Endothelial cell of umbilical vein (primary cell): ENCODE measurements at regions not wholly inside any gene's neighbourhood (a gene's known extent, or its start where the extent isn't known, plus 50 kb on each side); places are given as distances from the start of the nearest gene placed in this dataset.

Experiments
- BruUV-seq: library from RNA; stranded (reverse); fragments of 400-500 nt; replicated peaks from 2 replicates; lab custom pipeline; 2021; lab: Mats Ljungman, UMichigan
- CTCF ChIA-PET: fragments of 300-600, 350-600 bp; sonication (Branson Sonifier 250); formaldehyde crosslinking; loops from one replicate; lab custom pipeline; 2021; ENCODE audit warnings: antibody characterized with exemption, inconsistent platforms; lab: Charles Lee
- POLR2A ChIA-PET: fragments of 300-600, 350-600 bp; sonication (Branson Sonifier 250); formaldehyde crosslinking; loops from one replicate; lab custom pipeline; 2021; ENCODE audit warnings: antibody characterized with exemption, inconsistent platforms; lab: Charles Lee
- DNase-seq: peaks from one replicate; pipeline ENCODE4 v3.0.0-alpha.2; 2011; ENCODE audit warnings: low read depth, low spot score
- FAIRE-seq: peaks from 2 replicates; lab custom pipeline; 2011; peaks lifted over from hg19 to GRCh38; lab: Jason Lieb, UNC
- H2AFZ ChIP-seq: 2 replicates; pipeline ENCODE4 v1.6.0; 2012; ENCODE audit warnings: low read depth, low read length, control low read depth, inconsistent platforms
- H3K27ac ChIP-seq: 2 replicates; pipeline ENCODE4 v1.5.1; 2011; ENCODE audit warnings: low read depth, mild to moderate bottlenecking, control low read depth, low read length, moderate library complexity; ENCODE audit not compliant: insufficient read depth
- H3K27me3 ChIP-seq, 2 experiments: 2 replicates each; pipeline versions ENCODE4 v1.6.0 to v1.6.1; 2011; ENCODE audit warnings: low read length in 2 of 2, mixed read lengths in 1 of 2; ENCODE audit not compliant: control insufficient read depth in 2 of 2, insufficient read depth in 2 of 2
- H3K36me3 ChIP-seq, 2 experiments: 2 replicates in 1 of 2; 3 replicates in 1 of 2; pipeline ENCODE4 v1.5.1; 2011; ENCODE audit warnings: low read length in 2 of 2, mild to moderate bottlenecking in 1 of 2, moderate library complexity in 1 of 2; ENCODE audit not compliant: control insufficient read depth in 2 of 2, insufficient read depth in 2 of 2; ENCODE audit errors: extremely low read depth in 1 of 2
- H3K4me1 ChIP-seq: 3 replicates; pipeline ENCODE4 v1.5.1; 2011; ENCODE audit warnings: mild to moderate bottlenecking, low read length; ENCODE audit not compliant: control insufficient read depth, insufficient read depth; ENCODE audit errors: extremely low read depth
- H3K4me2 ChIP-seq: 2 replicates; pipeline ENCODE4 v1.6.1; 2011; ENCODE audit warnings: low read length, control low read depth, mixed read lengths; ENCODE audit not compliant: insufficient read depth
- H3K4me3 ChIP-seq, 3 experiments: fragments of 200-600 bp in 1 of 3; sonication (generic), shearing (Covaris generic) in 1 of 3; replicated peaks in 1 of 3; 2 replicates each; pipeline ENCODE4 v1.5.1; 2011 to 2016; ENCODE audit warnings: control low read depth in 3 of 3, low read length in 3 of 3, mild to moderate bottlenecking in 2 of 3, inconsistent platforms in 1 of 3, low read depth in 1 of 3, moderate library complexity in 1 of 3; ENCODE audit not compliant: insufficient read depth in 1 of 3
- H3K79me2 ChIP-seq: 2 replicates; pipeline ENCODE4 v1.6.0; 2012; ENCODE audit warnings: low read length, inconsistent platforms; ENCODE audit not compliant: control insufficient read depth, insufficient read depth
- H3K9ac ChIP-seq: replicated peaks from 2 replicates; pipeline ENCODE3; 2011; ENCODE audit warnings: low read length, control low read depth; ENCODE audit not compliant: insufficient read depth; ENCODE audit errors: extremely low read depth
- H3K9me1 ChIP-seq: replicated peaks from 3 replicates; pipeline ENCODE4 v1.6.0; 2011; ENCODE audit warnings: mild to moderate bottlenecking, low read length; ENCODE audit not compliant: control insufficient read depth, insufficient read depth; ENCODE audit errors: extremely low read depth
- H3K9me3 ChIP-seq: replicated peaks from 2 replicates; pipeline ENCODE4 v1.5.1; 2012; ENCODE audit warnings: low read length, inconsistent platforms; ENCODE audit not compliant: control insufficient read depth, insufficient read depth
- H4K20me1 ChIP-seq: replicated peaks from 2 replicates; pipeline ENCODE3; 2011; ENCODE audit warnings: mild to moderate bottlenecking, low read length; ENCODE audit not compliant: control insufficient read depth, insufficient read depth; ENCODE audit errors: extremely low read depth
- EZH2 ChIP-seq: IDR thresholded peaks from 2 replicates; pipeline ENCODE4 v1.6.1; 2012; ENCODE audit warnings: borderline replicate concordance, low read depth, mild to moderate bottlenecking, moderate library complexity, low read length, inconsistent platforms; ENCODE audit not compliant: severe bottlenecking
- FOS ChIP-seq: IDR thresholded peaks from 2 replicates; pipeline ENCODE4 v1.6.1; 2011; ENCODE audit warnings: mild to moderate bottlenecking, low read length, moderate library complexity, borderline replicate concordance; ENCODE audit not compliant: insufficient read depth
- GATA2 ChIP-seq: IDR thresholded peaks from 2 replicates; pipeline ENCODE4 v1.7.0; 2011; ENCODE audit warnings: low read depth, mild to moderate bottlenecking, moderate library complexity, mixed read lengths, low read length; ENCODE audit not compliant: insufficient read length, insufficient read depth
- JUN ChIP-seq: IDR thresholded peaks from 2 replicates; pipeline ENCODE4 v1.6.1; 2011; ENCODE audit warnings: borderline replicate concordance, low read depth; ENCODE audit not compliant: insufficient read length, insufficient read depth
- MYC ChIP-seq: IDR thresholded peaks from one replicate; pipeline ENCODE4 v1.6.1; 2011; ENCODE audit warnings: mild to moderate bottlenecking, low read depth, low read length
- POLR2A ChIP-seq: IDR thresholded peaks from 2 replicates; pipeline ENCODE4 v1.6.1; 2012; ENCODE audit warnings: low read depth, mild to moderate bottlenecking, control low read depth, low read length
- POLR2AphosphoS5 ChIP-seq: IDR thresholded peaks from 2 replicates; pipeline ENCODE4 v1.6.1; 2012; ENCODE audit warnings: low read depth, mild to moderate bottlenecking, control low read depth, low read length, moderate library complexity; ENCODE audit not compliant: insufficient read depth
- dilution Hi-C: fragments of 300-500 bp; cut with MboI; formaldehyde crosslinking; loops from one replicate; pipeline ENCODE4 v1.15.0; 2019; ENCODE audit warnings: low sequenced_read_pairs; ENCODE audit not compliant: extremely low pct_ligation_motif_present
- intact Hi-C: fragments of 100-400 bp; cut with micrococcal nuclease; formaldehyde crosslinking; loops from one replicate; pipeline ENCODE4 v1.10.0; 2022
- TF ChIP-seq, protein P1 (sequence below), 2 donors: IDR thresholded peaks; 1 replicate in 1 of 2; 2 replicates in 1 of 2; pipeline ENCODE4 v1.5.1; 2011; ENCODE audit warnings: low read length in 2 of 2, mild to moderate bottlenecking in 2 of 2, moderate library complexity in 2 of 2, control low read depth in 1 of 2, inconsistent platforms in 1 of 2, low read depth in 1 of 2; ENCODE audit not compliant: insufficient read depth in 1 of 2; ENCODE audit errors: extremely low read depth in 1 of 2
- TF ChIP-seq, protein P2 (sequence below): IDR thresholded peaks from 2 replicates; pipeline ENCODE4 v1.6.1; 2011; ENCODE audit not compliant: insufficient read depth, insufficient read length

DNA sequence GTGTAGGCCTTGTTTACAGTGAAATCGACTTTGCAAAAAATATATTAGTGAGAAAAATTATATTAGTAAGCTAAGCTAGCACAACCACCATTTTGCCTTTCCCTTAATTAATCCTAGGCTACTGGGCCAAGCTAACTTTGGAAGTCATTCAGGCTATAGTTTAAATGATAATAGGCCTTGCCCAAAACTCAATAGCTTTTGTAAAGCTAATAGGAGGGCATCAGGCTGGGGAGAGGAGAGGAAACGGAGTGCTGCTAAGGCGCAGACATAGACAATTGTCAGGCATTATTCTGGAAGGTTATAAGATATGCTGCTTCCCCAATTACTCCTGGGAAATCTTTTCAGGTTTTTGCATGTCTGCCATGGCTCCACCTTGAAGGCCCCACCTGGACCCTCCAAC, 1286.0 kb downstream of the NSUN3 start:
- no peaks in the 10 kb centered on the region for H3K79me2 ChIP-seq
- BruUV-seq = no TSS peak
- dilution Hi-C loops (no loop called here), intact Hi-C loops (no loop called here)
- no peak for TF ChIP-seq POLR2A
- H3K9ac ChIP-seq = no peak overlapping the region
- H3K36me3 ChIP-seq = no peaks in the 10 kb centered on the region
- FAIRE-seq = no peak
- H3K27ac ChIP-seq = no peak overlapping the region
- CTCF ChIA-PET = no interaction called here
- peaks cover 2% of the 10 kb centered on the region for H3K9me3 ChIP-seq
- DNase-seq = no peak
- H3K4me3 ChIP-seq = no peak overlapping the region
- no peaks in the 10 kb centered on the region for H3K9me1 ChIP-seq
- H2AFZ ChIP-seq = no peak overlapping the region
- no peaks in the 10 kb centered on the region for H4K20me1 ChIP-seq
- H3K4me1 ChIP-seq = no peaks in the 10 kb centered on the region
- POLR2A ChIA-PET = no interaction called here
- no peaks in the 10 kb centered on the region for H3K27me3 ChIP-seq
- H3K4me2 ChIP-seq = no peak overlapping the region

DNA sequence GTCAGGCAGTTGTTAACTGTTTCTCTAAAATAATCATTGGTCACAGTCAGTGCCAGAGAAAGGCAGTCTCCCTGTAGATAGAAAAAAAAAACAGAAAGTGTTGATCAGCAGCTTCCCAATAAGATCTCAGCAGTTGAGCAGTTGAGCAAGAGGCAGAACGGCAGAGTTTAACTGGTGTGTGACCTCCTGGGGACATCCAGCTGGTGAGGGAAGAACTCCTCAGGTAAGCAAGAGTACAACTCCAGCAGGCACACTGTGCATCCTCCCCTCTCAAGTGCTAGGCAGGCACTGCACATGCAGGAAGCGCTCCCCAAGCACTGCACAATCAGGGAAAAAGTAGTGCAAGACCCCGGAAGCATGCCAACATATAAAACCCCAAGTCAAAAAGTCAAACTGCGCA, 1287.2 kb downstream of the NSUN3 start:
- no peaks in the 10 kb centered on the region for H3K4me1 ChIP-seq
- no peak overlapping the region for H3K9ac ChIP-seq
- FAIRE-seq = no peak
- no peak for TF ChIP-seq JUN
- TF ChIP-seq, protein P1, sequence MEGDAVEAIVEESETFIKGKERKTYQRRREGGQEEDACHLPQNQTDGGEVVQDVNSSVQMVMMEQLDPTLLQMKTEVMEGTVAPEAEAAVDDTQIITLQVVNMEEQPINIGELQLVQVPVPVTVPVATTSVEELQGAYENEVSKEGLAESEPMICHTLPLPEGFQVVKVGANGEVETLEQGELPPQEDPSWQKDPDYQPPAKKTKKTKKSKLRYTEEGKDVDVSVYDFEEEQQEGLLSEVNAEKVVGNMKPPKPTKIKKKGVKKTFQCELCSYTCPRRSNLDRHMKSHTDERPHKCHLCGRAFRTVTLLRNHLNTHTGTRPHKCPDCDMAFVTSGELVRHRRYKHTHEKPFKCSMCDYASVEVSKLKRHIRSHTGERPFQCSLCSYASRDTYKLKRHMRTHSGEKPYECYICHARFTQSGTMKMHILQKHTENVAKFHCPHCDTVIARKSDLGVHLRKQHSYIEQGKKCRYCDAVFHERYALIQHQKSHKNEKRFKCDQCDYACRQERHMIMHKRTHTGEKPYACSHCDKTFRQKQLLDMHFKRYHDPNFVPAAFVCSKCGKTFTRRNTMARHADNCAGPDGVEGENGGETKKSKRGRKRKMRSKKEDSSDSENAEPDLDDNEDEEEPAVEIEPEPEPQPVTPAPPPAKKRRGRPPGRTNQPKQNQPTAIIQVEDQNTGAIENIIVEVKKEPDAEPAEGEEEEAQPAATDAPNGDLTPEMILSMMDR (IDR thresholded peaks at IDR 0.05; ENCODE audit: extremely low read depth in 1 of 2, insufficient read depth in 1 of 2, low read depth in 1 of 2, low read length in 2 of 2) = no peak
- no peak for TF ChIP-seq EZH2
- TF ChIP-seq POLR2A = no peak
- no peak for TF ChIP-seq MYC
- TF ChIP-seq, protein P2, sequence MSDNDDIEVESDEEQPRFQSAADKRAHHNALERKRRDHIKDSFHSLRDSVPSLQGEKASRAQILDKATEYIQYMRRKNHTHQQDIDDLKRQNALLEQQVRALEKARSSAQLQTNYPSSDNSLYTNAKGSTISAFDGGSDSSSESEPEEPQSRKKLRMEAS = no peak
- no peak for TF ChIP-seq GATA2
- TF ChIP-seq POLR2AphosphoS5 = no peak
- TF ChIP-seq FOS = no peak
- no peak overlapping the region for H3K4me3 ChIP-seq
- H4K20me1 ChIP-seq = no peaks in the 10 kb centered on the region
- peaks cover 2% of the 10 kb centered on the region for H3K9me3 ChIP-seq
- CTCF ChIA-PET = interaction anchor here (1.8 kb wide), 1 partner anchor 15 kb away, joined by 5 read pairs; no protein-coding TSS in a partner anchor
- H3K27me3 ChIP-seq = no peaks in the 10 kb centered on the region
- H3K27ac ChIP-seq = no peak overlapping the region
- POLR2A ChIA-PET = no interaction called here
- dilution Hi-C loops (no loop called here), intact Hi-C loops (no loop called here)
- no peak overlapping the region for H3K4me2 ChIP-seq
- H3K9me1 ChIP-seq = no peaks in the 10 kb centered on the region
- DNase-seq = no peak
- no peak overlapping the region for H2AFZ ChIP-seq
- H3K79me2 ChIP-seq = no peaks in the 10 kb centered on the region
- no TSS peak for BruUV-seq
- no peaks in the 10 kb centered on the region for H3K36me3 ChIP-seq
